ENCODE measurements at regions not wholly inside any gene's neighbourhood (a gene's known extent, or its start where the extent isn't known, plus 50 kb on each side); places are given as distances from the start of the nearest gene placed in this dataset.

- peaks cover 5% of the 10 kb centered on the region for H3K4me1 ChIP-seq (ENCODE audit: control insufficient read depth, insufficient read depth, low read length)
- TF ChIP-seq CTCF (conservative IDR thresholded peaks at IDR 0.05) = peak; percentile 68
- H3K9ac ChIP-seq (ENCODE audit: extremely low read depth, low read length, poor library complexity, severe bottlenecking) = no peak overlapping the region
- Mint-ChIP-seq H3K27ac (no peak overlapping the region), H3K36me3 (ENCODE audit: low read depth) (no peaks in the 10 kb centered on the region), H3K9me3 (peaks cover 2% of the 10 kb centered on the region), H3K4me1 (peaks cover 7% of the 10 kb centered on the region), H3K4me3 (no peak overlapping the region), H3K27me3 (ENCODE audit: insufficient read depth) (no peaks in the 10 kb centered on the region)
- H3K36me3 ChIP-seq (ENCODE audit: control insufficient read depth, insufficient read depth, low read length) = no peaks in the 10 kb centered on the region
- H3K4me3 ChIP-seq (ENCODE audit: low read length) = no peak overlapping the region
- no peak overlapping the region for H3K27ac ChIP-seq (ENCODE audit: low read depth, low read length)
- H3K9me3 ChIP-seq (ENCODE audit: control insufficient read depth, low read length) = no peaks in the 10 kb centered on the region
- 83 to 91% methylated on average over 2 to 8 of the region's 8 CpGs for WGBS, 2 experiments (ENCODE audit: insufficient coverage in 1 of 2, insufficient read length in 1 of 2)
- DNase-seq = no peak
- H3K27me3 ChIP-seq (ENCODE audit: control insufficient read depth, insufficient read depth, low read length, poor library complexity, severe bottlenecking) = no peaks in the 10 kb centered on the region
Measured at GRCh38 chr15:94168250-94168649, 63.1 kb upstream of the MCTP2 start.

GRCh38 chr15:94164971-94165370 is 66.4 kb upstream of the MCTP2 start:
- 88 to 96% methylated on average over 1 to 2 of the region's 3 CpGs for WGBS, 2 experiments (ENCODE audit: insufficient coverage in 1 of 2, insufficient read length in 1 of 2)
- no peaks in the 10 kb centered on the region for H3K27me3 ChIP-seq (ENCODE audit: control insufficient read depth, insufficient read depth, low read length, poor library complexity, severe bottlenecking)
- H3K27ac Mint-ChIP-seq = no peak overlapping the region
- H3K4me3 ChIP-seq (ENCODE audit: low read length) = no peak overlapping the region
- no peaks in the 10 kb centered on the region for H3K36me3 ChIP-seq (ENCODE audit: control insufficient read depth, insufficient read depth, low read length)
- no peak overlapping the region for H3K4me3 Mint-ChIP-seq
- TF ChIP-seq CTCF (conservative IDR thresholded peaks at IDR 0.05) = no peak
- H3K27me3 Mint-ChIP-seq (ENCODE audit: insufficient read depth) = no peaks in the 10 kb centered on the region
- H3K36me3 Mint-ChIP-seq (ENCODE audit: low read depth) = no peaks in the 10 kb centered on the region
- peaks cover 7% of the 10 kb centered on the region for H3K4me1 Mint-ChIP-seq
- no peak overlapping the region for H3K9ac ChIP-seq (ENCODE audit: extremely low read depth, low read length, poor library complexity, severe bottlenecking)
- H3K4me1 ChIP-seq (ENCODE audit: control insufficient read depth, insufficient read depth, low read length) = peaks cover 5% of the 10 kb centered on the region
- no peak for DNase-seq
- H3K9me3 ChIP-seq (ENCODE audit: control insufficient read depth, low read length) = no peaks in the 10 kb centered on the region
- no peak overlapping the region for H3K27ac ChIP-seq (ENCODE audit: low read depth, low read length)
- H3K9me3 Mint-ChIP-seq = peaks cover 2% of the 10 kb centered on the region

GRCh38 chr15:94164202-94164807 is 67.1 kb upstream of the MCTP2 start:
- H3K27ac Mint-ChIP-seq = peak overlapping the region; percentile 12

More at GRCh38 chr15:94164202-94164807, 67.1 kb upstream of the MCTP2 start:
- H3K4me1 Mint-ChIP-seq = peaks cover 7% of the 10 kb centered on the region
- Histone ChIP-seq H3K36me3 (ENCODE audit: control insufficient read depth, insufficient read depth, low read length) (no peaks in the 10 kb centered on the region), H3K27ac (ENCODE audit: low read depth, low read length) (no peak overlapping the region), H3K27me3 (ENCODE audit: control insufficient read depth, insufficient read depth, low read length, poor library complexity, severe bottlenecking) (no peaks in the 10 kb centered on the region), H3K4me3 (ENCODE audit: low read length) (no peak overlapping the region), H3K9me3 (ENCODE audit: control insufficient read depth, low read length) (no peaks in the 10 kb centered on the region), H3K9ac (ENCODE audit: extremely low read depth, low read length, poor library complexity, severe bottlenecking) (no peak overlapping the region), H3K4me1 (ENCODE audit: control insufficient read depth, insufficient read depth, low read length) (peaks cover 5% of the 10 kb centered on the region)
- H3K36me3 Mint-ChIP-seq (ENCODE audit: low read depth) = no peaks in the 10 kb centered on the region
- H3K4me3 Mint-ChIP-seq = no peak overlapping the region
- peaks cover 2% of the 10 kb centered on the region for H3K9me3 Mint-ChIP-seq
- WGBS, 2 experiments (ENCODE audit: insufficient coverage in 1 of 2, insufficient read length in 1 of 2) = 50 to 56% methylated on average over 7 to 10 of the region's 10 CpGs
- TF ChIP-seq CTCF (conservative IDR thresholded peaks at IDR 0.05) = peak; percentile 97
- peak; percentile 91 for DNase-seq
- H3K27me3 Mint-ChIP-seq (ENCODE audit: insufficient read depth) = no peaks in the 10 kb centered on the region

Data from endodermal cell (in vitro differentiated cells).